Effector memory CD4-positive, alpha-beta T cell (primary cell): ENCODE measurements at regions not wholly inside any gene's neighbourhood (a gene's known extent, or its start where the extent isn't known, plus 50 kb on each side); places are given as distances from the start of the nearest gene placed in this dataset.

Source experiments
- DNase-seq, 3 donors: peaks; one replicate each; pipeline ENCODE4 v3.0.0-alpha.2; 2020
- H3K27ac ChIP-seq: 2 replicates; pipeline ENCODE4 v1.7.0; 2013; ENCODE audit warnings: mild to moderate bottlenecking, low read length, moderate library complexity; ENCODE audit not compliant: insufficient read depth, poor library complexity, severe bottlenecking
- H3K27me3 ChIP-seq: replicated peaks from 2 replicates; pipeline ENCODE4 v1.7.0; 2013; ENCODE audit warnings: mild to moderate bottlenecking, low read length; ENCODE audit not compliant: insufficient read depth, control insufficient read depth, poor library complexity, severe bottlenecking
- H3K36me3 ChIP-seq: 2 replicates; pipeline ENCODE4 v1.7.0; 2013; ENCODE audit warnings: mild to moderate bottlenecking, low read length, moderate library complexity; ENCODE audit not compliant: control insufficient read depth, insufficient read depth
- H3K4me1 ChIP-seq: 2 replicates; pipeline ENCODE4 v1.7.0; 2013; ENCODE audit warnings: low read length, mild to moderate bottlenecking; ENCODE audit not compliant: control insufficient read depth, insufficient read depth, poor library complexity, severe bottlenecking
- H3K4me3 ChIP-seq: 2 replicates; pipeline ENCODE4 v1.7.0; 2013; ENCODE audit warnings: low read length, low read depth, mild to moderate bottlenecking; ENCODE audit not compliant: insufficient read depth, poor library complexity, severe bottlenecking
- H3K9me3 ChIP-seq: 2 replicates; pipeline ENCODE4 v1.7.0; 2013; ENCODE audit warnings: mild to moderate bottlenecking, low read length, moderate library complexity; ENCODE audit not compliant: control insufficient read depth

DNA sequence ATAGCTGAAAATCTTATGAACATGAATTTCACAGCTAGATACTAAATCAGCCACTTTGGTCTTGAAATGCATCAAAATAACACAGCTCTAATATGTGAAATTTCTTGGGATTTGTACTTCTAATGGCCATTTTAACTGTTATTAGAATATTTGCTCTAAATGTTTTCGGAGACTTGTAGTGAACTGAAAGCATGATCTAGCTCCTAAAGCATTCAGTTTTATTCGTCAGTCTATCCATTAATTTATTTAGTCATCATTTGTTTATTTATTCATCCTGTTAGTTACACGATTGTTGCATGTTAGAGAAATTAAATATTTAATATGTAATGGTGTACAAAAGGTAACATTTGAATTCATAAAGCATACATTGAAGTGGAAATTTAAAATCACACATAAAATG lies 1132.7 kb downstream of the SLITRK1 start:
- Histone ChIP-seq H3K4me1 (no peaks in the 10 kb centered on the region), H3K27me3 (no peaks in the 10 kb centered on the region), H3K27ac (no peak overlapping the region), H3K36me3 (no peaks in the 10 kb centered on the region), H3K9me3 (no peaks in the 10 kb centered on the region), H3K4me3 (no peak overlapping the region)
- no peak for DNase-seq

DNA sequence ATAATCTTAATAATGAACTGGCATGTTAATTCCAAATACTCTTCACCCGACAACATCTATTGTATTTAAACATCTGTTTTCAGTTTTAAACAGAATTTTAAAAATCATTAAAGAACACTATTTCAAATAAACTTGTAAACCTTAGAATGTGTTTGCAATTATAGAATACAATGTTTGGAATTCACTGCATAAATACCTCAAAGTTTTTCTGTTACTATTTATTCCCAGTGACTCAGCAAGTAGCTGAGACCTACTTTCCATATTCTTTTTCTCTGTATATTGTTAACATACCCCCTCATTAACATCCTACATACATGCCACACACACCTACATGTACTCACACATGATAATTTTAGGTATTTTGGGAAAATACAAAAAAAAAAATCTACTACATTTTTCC lies 1134.3 kb downstream of the SLITRK1 start:
- no peaks in the 10 kb centered on the region for H3K27me3 ChIP-seq
- no peak for DNase-seq
- H3K36me3 ChIP-seq, result no peaks in the 10 kb centered on the region
- no peak overlapping the region for H3K4me3 ChIP-seq
- H3K4me1 ChIP-seq, result no peaks in the 10 kb centered on the region
- H3K9me3 ChIP-seq, result no peaks in the 10 kb centered on the region
- no peak overlapping the region for H3K27ac ChIP-seq

DNA sequence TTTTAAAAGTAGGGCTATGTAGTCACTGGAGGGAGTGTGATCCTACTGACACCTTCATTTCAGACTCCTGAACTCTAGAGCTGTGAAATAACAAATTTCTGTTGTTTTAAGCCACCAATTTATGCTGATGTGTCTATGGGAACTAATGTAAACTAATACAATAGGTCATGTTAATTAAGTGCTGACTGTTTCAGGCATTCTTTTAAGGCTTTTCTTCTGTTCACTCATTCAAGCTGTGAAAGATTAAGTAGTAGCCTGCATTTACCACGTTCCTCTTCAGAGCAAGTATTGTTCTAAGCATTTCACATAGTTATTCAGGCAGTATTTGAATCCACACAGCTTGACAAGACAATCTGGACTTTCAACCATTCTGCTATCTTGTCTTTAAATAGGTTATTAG lies 1135.0 kb downstream of the SLITRK1 start:
- H3K36me3 ChIP-seq, result no peaks in the 10 kb centered on the region
- DNase-seq, result no peak
- no peak overlapping the region for H3K4me3 ChIP-seq
- H3K4me1 ChIP-seq, result no peaks in the 10 kb centered on the region
- no peaks in the 10 kb centered on the region for H3K27me3 ChIP-seq
- H3K27ac ChIP-seq, result no peak overlapping the region
- no peaks in the 10 kb centered on the region for H3K9me3 ChIP-seq

DNA sequence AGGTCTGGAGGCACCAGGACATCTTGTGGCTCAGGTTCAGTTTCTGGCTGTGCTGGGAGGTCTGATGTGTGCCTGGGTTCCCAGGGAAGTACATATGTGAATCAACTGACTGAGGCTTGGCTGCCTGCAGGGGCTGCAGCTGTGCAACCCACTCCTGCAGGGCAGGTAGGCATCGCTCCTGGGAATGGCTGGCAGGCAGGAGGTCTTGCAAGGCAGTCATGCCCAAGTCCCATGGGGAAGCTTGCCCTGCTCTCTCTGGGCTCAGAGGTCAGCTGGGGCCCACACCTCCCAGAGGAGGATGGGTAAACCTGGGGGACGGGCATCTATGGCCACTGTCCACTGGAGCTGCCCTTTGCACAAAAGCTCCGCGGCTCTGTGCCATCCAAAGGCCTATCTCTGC lies 1141.8 kb downstream of the SLITRK1 start:
- H3K9me3 ChIP-seq, result no peaks in the 10 kb centered on the region
- no peak overlapping the region for H3K27ac ChIP-seq
- H3K36me3 ChIP-seq, result no peaks in the 10 kb centered on the region
- DNase-seq, result no peak
- H3K27me3 ChIP-seq, result no peaks in the 10 kb centered on the region
- H3K4me3 ChIP-seq, result no peak overlapping the region
- H3K4me1 ChIP-seq, result no peaks in the 10 kb centered on the region

DNA sequence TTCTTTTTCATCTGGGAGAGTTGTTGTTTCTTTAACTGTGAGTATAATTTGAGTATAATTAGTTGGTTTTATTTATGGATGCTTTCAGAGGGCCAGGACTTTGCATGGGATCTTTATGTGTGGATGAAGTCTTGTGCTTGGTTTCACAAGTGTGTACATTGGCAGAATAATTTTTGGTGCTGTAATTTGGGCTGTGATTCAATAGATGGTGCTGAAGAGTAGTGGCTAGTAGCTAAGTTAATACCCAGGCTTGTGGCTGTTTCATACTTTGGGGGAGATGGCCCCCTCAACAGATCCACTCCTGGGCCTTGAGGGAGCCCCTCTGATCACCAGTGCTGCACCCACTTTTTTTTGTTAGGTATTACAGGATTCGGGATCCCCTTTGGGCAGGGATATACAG lies 1142.4 kb downstream of the SLITRK1 start:
- Histone ChIP-seq H3K4me3 (no peak overlapping the region), H3K27me3 (no peaks in the 10 kb centered on the region), H3K27ac (no peak overlapping the region), H3K36me3 (no peaks in the 10 kb centered on the region), H3K4me1 (no peaks in the 10 kb centered on the region), H3K9me3 (no peaks in the 10 kb centered on the region)
- no peak for DNase-seq

DNA sequence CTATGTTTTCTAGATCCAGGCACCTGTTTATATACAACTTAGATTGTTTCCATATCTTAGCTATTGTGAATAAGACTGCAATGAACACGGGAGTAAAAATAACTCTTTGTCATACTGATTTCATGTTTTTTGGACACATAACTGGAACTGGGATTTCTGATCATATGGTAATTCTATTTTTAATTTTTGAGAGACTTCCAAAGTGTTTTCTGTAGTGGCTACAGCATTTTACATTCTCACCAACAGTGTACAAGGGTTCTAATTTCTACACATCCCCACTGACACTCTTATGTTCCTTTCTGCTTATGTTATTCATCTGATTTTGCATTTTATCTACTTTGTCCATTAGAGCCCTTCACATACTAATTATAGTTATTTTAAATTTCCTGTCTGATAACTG lies 1152.9 kb downstream of the SLITRK1 start:
- no peak overlapping the region for H3K27ac ChIP-seq
- no peak overlapping the region for H3K4me3 ChIP-seq

DNA sequence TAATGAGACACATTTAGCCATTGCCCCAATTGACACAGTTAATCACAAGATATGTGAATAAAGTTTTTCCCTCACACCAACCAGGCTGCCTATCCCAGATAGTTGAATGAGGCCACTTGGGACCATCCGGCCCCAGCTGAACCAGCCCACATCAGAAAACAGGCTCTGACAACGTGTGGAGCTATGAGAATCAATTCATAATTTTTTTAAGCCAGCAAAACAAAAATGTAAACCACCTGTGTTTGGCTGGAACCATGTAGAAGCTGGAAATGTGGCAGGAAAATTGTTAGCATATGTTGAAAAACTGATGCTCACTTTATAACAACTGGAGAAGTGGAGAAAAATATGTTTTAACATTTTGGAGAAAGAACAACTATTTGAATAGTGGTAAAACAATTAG lies 1161.3 kb downstream of the SLITRK1 start:
- Histone ChIP-seq H3K9me3 (no peaks in the 10 kb centered on the region), H3K27ac (no peak overlapping the region), H3K27me3 (no peaks in the 10 kb centered on the region), H3K4me1 (no peaks in the 10 kb centered on the region), H3K36me3 (no peaks in the 10 kb centered on the region), H3K4me3 (no peak overlapping the region)
- no peak for DNase-seq

More for the DNA sequence above, 1152.9 kb downstream of the SLITRK1 start:
- no peaks in the 10 kb centered on the region for H3K36me3 ChIP-seq
- no peak for DNase-seq
- H3K4me1 ChIP-seq, result no peaks in the 10 kb centered on the region
- no peaks in the 10 kb centered on the region for H3K27me3 ChIP-seq
- no peaks in the 10 kb centered on the region for H3K9me3 ChIP-seq

DNA sequence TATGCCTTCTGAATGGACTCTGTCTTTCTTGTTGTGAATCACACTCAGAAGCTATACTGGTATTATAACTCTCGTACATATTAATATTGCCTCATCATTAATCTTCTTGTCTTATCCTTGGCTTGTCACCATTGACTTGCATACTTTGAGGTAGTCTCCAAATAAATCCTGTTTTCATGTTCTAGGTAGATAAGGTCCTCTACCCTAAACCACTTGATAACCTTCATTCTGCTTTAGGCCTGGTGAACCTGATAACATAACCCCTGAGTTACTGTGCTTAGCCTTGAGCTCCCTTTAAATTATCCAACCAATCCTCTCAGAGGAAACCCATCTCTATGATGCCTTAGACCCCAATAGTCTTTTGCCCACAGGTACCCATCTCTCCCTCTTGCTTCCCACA lies 1162.3 kb downstream of the SLITRK1 start:
- Histone ChIP-seq H3K27ac (no peak overlapping the region), H3K9me3 (no peaks in the 10 kb centered on the region), H3K4me1 (no peaks in the 10 kb centered on the region), H3K36me3 (no peaks in the 10 kb centered on the region), H3K4me3 (no peak overlapping the region), H3K27me3 (no peaks in the 10 kb centered on the region)
- no peak for DNase-seq

DNA sequence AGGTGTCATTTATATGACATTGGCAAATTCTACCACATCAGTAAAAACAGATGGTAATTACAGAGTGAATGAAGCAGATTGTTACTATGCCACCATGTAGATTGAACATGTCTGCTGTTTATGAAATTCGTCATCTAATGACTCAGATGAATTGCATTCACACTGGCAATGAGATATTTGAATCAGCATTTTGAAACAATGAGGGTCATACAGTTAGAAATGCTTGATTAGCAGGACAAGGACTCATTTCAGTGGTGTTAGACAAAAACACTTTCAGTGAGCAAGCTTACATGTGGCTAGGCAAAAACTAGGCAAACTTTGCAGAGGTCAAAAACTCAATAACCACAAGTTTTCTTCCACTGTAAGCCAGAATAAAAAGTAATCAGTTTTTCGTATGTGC lies 1165.0 kb downstream of the SLITRK1 start:
- no peaks in the 10 kb centered on the region for H3K9me3 ChIP-seq
- H3K27ac ChIP-seq, result no peak overlapping the region
- no peak for DNase-seq
- H3K4me3 ChIP-seq, result no peak overlapping the region
- H3K4me1 ChIP-seq, result no peaks in the 10 kb centered on the region
- no peaks in the 10 kb centered on the region for H3K36me3 ChIP-seq
- H3K27me3 ChIP-seq, result no peaks in the 10 kb centered on the region

DNA sequence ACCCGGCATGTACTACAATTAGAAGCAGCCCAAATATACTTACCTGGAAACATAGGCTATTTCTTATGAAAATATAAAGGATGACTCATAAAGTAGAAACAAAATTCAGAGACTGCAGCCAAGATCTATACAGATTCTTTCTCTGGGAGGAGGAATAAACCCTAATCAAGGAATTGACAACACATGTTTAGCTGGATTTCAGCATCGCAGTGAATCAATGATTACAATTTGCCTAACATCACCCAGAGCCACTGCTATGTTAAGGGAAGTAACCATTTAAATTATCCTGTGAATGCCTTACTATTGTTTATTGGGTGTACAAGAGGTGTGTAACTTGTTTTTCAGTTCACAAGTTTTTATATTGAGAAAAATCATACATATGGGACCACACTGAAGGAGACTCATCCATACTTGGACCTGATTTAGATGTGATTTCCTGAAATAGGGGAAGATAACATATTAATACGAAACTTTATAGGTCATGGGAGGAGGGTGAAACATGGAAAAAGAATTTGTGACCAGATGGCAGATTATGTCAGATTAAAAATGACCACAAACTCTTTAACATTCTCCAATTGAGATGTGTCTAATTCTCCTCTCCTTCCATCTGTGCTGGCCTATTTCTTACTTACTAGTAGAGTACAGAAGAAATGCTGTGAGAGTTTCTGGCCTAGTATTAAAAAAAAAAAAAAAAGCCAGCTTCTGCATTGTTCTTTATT lies 1168.4 kb downstream of the SLITRK1 start:
- DNase-seq, result no peak
- Histone ChIP-seq H3K4me3 (no peak overlapping the region), H3K27ac (no peak overlapping the region), H3K27me3 (no peaks in the 10 kb centered on the region), H3K4me1 (no peaks in the 10 kb centered on the region), H3K36me3 (no peaks in the 10 kb centered on the region), H3K9me3 (no peaks in the 10 kb centered on the region)
